Transverse colon (tissue), 3 donors: ENCODE measurements at regions not wholly inside any gene's neighbourhood (a gene's known extent, or its start where the extent isn't known, plus 50 kb on each side); places are given as distances from the start of the nearest gene placed in this dataset.

Source experiments
- EP300 ChIP-seq: sonication (generic); formaldehyde crosslinking; IDR thresholded peaks from one replicate; pipeline ENCODE4 v1.6.1; 2017; ENCODE audit warnings: antibody characterized with exemption, low read depth
- POLR2A ChIP-seq: fragments of 450-650 bp; IDR thresholded peaks from one replicate; pipeline ENCODE4 v1.6.1; 2016; ENCODE audit warnings: antibody characterized with exemption, mild to moderate bottlenecking, moderate library complexity
- TF ChIP-seq, protein P1 (sequence below), 5 experiments: fragments of 200-600 bp in 3 of 5; fragments of 450-650 bp in 2 of 5; sonication (generic) in 3 of 5; IDR thresholded peaks; 1 replicate in 2 of 5; 2 replicates in 3 of 5; pipeline ENCODE4 v1.5.1; 2016 to 2017; ENCODE audit warnings: antibody characterized with exemption in 5 of 5, inconsistent platforms in 3 of 5, mild to moderate bottlenecking in 2 of 5, moderate library complexity in 1 of 5

GRCh38 chr9:110109333-110110092 is 98.4 kb downstream of the C9orf152 start:
- TF ChIP-seq POLR2A (no peak), EP300 (no peak)
- TF ChIP-seq, protein P1, sequence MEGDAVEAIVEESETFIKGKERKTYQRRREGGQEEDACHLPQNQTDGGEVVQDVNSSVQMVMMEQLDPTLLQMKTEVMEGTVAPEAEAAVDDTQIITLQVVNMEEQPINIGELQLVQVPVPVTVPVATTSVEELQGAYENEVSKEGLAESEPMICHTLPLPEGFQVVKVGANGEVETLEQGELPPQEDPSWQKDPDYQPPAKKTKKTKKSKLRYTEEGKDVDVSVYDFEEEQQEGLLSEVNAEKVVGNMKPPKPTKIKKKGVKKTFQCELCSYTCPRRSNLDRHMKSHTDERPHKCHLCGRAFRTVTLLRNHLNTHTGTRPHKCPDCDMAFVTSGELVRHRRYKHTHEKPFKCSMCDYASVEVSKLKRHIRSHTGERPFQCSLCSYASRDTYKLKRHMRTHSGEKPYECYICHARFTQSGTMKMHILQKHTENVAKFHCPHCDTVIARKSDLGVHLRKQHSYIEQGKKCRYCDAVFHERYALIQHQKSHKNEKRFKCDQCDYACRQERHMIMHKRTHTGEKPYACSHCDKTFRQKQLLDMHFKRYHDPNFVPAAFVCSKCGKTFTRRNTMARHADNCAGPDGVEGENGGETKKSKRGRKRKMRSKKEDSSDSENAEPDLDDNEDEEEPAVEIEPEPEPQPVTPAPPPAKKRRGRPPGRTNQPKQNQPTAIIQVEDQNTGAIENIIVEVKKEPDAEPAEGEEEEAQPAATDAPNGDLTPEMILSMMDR (IDR thresholded peaks at IDR 0.05) = no peak
